GM18861 (cell line): ENCODE measurements at regions not wholly inside any gene's neighbourhood (a gene's known extent, or its start where the extent isn't known, plus 50 kb on each side); places are given as distances from the start of the nearest gene placed in this dataset.
"Not testable (repeated sequence)": the region's sequence is repeated elsewhere in the genome, so short reads cannot be mapped to it uniquely, and the experiment has no call there.

ENCODE experiments used
- ATAC-seq: cut with Tn5 transposase; IDR thresholded peaks from one replicate; pipeline ENCODE4 v1.9.1; 2021; ENCODE audit not compliant: unreplicated experiment

GRCh38 chr2:63737081-63737751, 104.5 kb upstream of the UGP2 start:
- no peak for ATAC-seq

DNA sequence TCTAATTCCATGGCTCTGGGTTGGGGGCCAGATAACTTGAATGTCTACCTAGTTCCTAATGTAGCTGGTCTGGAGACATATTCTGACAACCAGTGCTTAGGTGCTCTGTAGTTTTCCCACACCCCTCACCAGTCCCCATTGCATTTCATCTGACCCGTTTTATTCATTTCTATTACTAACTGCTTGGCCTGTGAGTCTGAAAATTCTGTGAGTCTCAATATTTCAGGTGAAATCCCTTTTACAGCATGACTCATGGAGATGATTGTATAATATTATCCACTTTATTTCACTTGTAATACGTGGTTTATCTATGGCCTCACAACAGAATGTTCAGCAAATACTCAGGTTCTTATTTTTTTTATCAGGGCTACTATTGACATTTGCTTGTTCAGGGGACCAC, 103.7 kb upstream of the UGP2 start:
- no peak for ATAC-seq

- not testable (repeated sequence) for ATAC-seq
These were observed 102.5 kb upstream of the UGP2 start for GRCh38 chr2:63739180-63739579.

DNA sequence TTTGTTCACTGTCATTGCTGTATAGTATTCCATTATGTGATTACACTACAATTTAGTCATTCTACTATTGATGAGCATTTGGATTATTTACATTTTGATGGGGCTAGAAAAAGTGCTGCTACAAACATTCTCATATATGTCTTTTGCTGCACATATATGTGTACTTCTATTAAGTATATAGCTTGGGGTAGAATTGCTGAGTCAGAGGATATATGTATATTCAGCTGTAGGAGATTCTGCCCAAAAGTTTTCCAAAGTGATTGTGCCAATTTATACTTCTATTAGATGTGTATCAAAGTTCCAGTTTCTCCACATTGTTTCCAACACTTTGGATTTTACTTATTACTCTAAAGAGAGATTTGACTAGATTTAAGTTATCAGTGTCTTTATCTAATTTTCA, 101.7 kb upstream of the UGP2 start:
- no peak for ATAC-seq

GRCh38 chr2:63740943-63741342, 100.8 kb upstream of the UGP2 start:
- no peak for ATAC-seq

DNA sequence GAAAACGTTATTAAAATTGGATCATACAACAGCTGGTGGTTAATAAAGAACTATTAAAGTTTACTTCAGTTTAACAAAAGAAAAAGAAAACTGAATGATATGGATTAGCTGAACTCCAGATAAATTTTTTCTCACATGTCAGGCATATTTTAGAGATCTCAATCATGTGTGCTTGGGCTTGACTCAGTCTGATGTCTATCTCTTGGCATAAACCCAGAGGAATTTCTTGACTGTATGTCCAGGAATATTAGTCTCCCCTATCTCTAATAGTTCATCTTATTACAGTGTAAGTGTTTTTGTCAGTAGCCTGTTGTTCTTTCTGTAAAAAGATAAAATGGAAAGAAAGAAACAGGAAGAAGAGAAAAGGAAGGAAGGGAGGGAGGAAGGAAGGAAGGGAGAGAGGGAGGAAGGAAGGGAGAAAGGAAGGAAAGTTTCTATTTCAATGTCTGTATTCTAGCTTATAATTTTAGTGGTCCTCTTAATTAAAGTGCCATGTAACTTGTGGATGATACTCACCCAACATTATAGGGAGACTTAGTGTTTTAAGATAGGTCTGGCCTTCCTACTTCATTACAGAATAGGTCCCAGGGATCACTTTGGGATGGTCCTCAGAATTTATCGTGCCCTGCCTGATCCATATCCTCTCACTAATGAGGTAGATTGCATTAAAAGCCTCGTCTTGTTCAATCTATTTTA, 99.7 kb upstream of the UGP2 start:
- no peak for ATAC-seq

DNA sequence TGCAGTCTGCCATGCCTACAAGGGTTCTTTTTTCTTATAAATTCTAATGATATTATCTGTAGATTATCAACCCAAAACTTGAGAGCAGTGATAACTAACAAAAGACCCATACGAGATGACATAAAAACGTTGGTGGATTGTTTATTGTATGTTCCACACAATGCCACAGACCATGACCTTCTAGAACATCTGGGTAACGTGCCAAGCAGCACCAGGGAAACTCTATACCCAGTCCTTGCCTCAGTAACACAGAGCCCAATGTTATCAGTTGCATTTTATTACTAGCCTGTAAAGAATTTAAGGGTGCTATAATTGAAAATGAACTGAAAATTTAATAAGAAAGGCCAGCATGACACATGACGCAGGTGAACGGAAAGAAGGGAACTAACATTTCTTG, 99.1 kb upstream of the UGP2 start:
- ATAC-seq, result no peak

- ATAC-seq, result no peak
These were observed 98.3 kb upstream of the UGP2 start for GRCh38 chr2:63743170-63743981.

- no peak for ATAC-seq
These were observed 97.4 kb upstream of the UGP2 start for GRCh38 chr2:63743982-63744966.

DNA sequence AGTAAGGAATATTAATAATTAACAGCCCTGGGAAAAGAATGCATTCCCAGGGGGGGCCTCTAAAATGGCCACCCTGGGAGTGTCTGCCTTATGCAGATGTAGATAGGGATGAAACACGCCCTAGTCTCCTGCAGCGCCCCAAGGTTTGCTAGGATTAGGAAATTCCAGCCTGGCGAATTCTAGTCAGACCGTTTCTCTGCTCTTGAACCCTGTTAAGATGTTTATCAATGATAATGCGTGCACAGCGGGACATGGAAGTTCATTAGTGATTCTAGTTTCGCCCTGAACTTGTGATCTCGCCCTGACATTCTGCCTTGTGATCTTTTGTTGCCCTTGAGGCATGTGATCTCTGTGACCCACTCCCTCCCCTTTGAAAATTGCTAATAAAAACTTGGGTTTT, 95.1 kb upstream of the UGP2 start:
- not testable (repeated sequence) for ATAC-seq

DNA sequence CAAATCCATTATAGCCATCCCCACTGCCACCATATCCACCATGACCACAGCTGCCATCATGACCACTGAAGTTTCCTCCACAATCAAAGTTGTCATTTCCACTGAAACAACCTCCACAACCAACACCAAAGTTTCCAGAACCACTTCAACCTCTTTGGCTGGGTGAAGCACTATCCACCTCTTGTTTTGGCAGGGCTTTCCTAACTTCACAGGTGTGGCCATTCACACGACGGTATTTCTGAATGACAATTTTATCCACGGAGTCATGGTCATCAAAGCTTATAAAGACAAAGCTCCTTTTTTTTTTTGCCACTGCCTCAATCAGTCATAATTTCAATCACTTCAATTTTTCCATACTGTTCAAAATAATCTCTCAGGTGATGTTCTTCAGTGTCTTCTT, 89.8 kb upstream of the UGP2 start:
- ATAC-seq, result no peak

DNA sequence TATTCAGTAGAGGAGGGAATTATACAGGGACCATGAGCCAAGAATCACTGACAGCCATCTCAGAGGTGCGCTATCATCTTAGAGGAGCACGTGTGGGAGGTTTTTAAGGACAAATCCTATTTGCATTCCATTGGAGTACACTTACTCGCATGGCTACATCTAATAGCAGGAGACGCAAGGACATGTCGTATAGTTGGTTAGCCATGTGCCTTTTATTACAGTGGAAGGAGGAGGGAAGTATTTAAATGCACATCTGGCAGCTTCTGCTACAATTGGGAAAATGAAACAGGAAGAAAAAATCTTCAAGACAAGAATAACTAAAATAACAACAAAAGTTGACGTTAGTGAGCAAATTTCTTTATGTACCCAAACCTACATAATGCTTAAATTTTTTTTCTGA, 86.5 kb upstream of the UGP2 start:
- ATAC-seq, result no peak

DNA sequence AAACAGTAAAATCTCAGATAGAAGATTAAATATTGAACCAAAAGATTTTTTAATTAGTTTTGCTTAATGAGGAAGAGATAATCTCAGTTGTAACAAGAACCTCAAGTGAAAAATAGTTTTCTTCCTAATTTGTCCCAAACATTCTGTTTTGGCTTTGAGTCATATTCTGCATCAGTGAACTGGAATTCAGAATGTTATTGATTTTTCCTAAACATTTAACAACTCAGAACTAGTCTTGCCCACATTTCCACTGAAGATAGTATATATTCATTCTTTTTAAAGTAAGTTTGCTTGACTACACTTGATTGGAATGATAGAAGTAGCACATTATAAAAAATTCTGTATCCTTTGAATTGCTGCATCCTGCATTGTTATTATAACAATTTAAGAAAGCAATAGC, 85.7 kb upstream of the UGP2 start:
- no peak for ATAC-seq

GRCh38 chr2:63763391-63763941, 78.2 kb upstream of the UGP2 start:
- ATAC-seq, result no peak

GRCh38 chr2:63764630-63765029, 77.1 kb upstream of the UGP2 start:
- ATAC-seq, result no peak

- ATAC-seq, result no peak
These were observed 76.6 kb upstream of the UGP2 start for GRCh38 chr2:63765117-63765516.

- no peak for ATAC-seq
These were observed 74.4 kb upstream of the UGP2 start for GRCh38 chr2:63767307-63767706.

GRCh38 chr2:63768051-63768450, 73.6 kb upstream of the UGP2 start:
- no peak for ATAC-seq

- ATAC-seq, result no peak
These were observed 71.8 kb upstream of the UGP2 start for GRCh38 chr2:63769915-63770314.

GRCh38 chr2:63772061-63772460, 69.6 kb upstream of the UGP2 start:
- ATAC-seq, result no peak

DNA sequence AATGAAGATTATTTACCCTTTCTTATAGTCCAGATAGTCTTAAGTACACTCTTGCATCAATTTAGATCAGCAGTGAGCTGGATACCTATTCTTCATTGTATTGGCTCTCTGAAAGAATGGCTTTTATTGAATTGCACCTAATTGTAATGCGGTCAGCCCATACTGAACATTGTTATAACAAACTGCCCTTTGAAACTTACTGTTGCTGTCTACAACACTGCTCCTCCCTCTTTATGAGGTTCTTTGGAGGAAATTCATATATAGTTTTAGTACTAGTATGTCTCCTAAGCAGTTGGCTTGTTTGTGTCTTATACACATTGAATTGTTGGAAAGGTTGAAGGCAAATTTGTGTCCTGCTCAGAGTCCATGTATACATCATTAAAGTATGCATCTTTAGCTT, 66.5 kb upstream of the UGP2 start:
- no peak for ATAC-seq
